IMR-90 (cell line): ENCODE measurements at regions not wholly inside any gene's neighbourhood (a gene's known extent, or its start where the extent isn't known, plus 50 kb on each side); places are given as distances from the start of the nearest gene placed in this dataset.

Experiments
- ATAC-seq: fragments of 200-7000 bp; cut with Tn5 transposase; 2 replicates; pipeline ENCODE4 v1.9.1; 2020; ENCODE audit warnings: low read depth, mild to moderate bottlenecking, moderate library complexity
- BruUV-seq: library from RNA; stranded (reverse); fragments of 400-500 nt; replicated peaks from 2 replicates; lab custom pipeline; 2021; lab: Mats Ljungman, UMichigan
- CTCF ChIA-PET: fragments of 300-600 bp; formaldehyde crosslinking; extraction: SDS; loops from one replicate; lab custom pipeline; 2021; ENCODE audit warnings: antibody characterized with exemption; lab: Yijun Ruan, JAX
- POLR2A ChIA-PET: fragments of 300-600 bp; sonication (Branson Sonifier 250); formaldehyde crosslinking; loops from one replicate; lab custom pipeline; 2022; ENCODE audit warnings: antibody characterized with exemption; ENCODE audit not compliant: unreplicated experiment; lab: Charles Lee
- DNase-seq: peaks from one replicate; pipeline ENCODE4 v3.0.0; 2013
- H2AFZ ChIP-seq: replicated peaks from 2 replicates; pipeline ENCODE3; 2013; ENCODE audit warnings: low read length, mild to moderate bottlenecking; ENCODE audit not compliant: poor library complexity
- H2AK5ac ChIP-seq: 2 replicates; pipeline ENCODE4 v1.6.1; 2013; ENCODE audit warnings: low read depth, low read length, inconsistent platforms
- H2AK9ac ChIP-seq: replicated peaks from 2 replicates; pipeline ENCODE3; 2013; ENCODE audit warnings: mild to moderate bottlenecking, low read depth, low read length, moderate library complexity; ENCODE audit not compliant: poor library complexity
- H2BK120ac ChIP-seq: 2 replicates; pipeline ENCODE4 v1.6.1; 2013; ENCODE audit warnings: low read depth, low read length, inconsistent platforms
- H2BK15ac ChIP-seq: 3 replicates; pipeline ENCODE4 v1.6.1; 2013; ENCODE audit warnings: low read depth, low read length, inconsistent platforms
- H2BK20ac ChIP-seq: 2 replicates; pipeline ENCODE4 v1.6.1; 2013; ENCODE audit warnings: low read depth, mild to moderate bottlenecking, inconsistent platforms, low read length, moderate library complexity
- H2BK5ac ChIP-seq: 2 replicates; pipeline ENCODE4 v1.6.1; 2013; ENCODE audit warnings: mild to moderate bottlenecking, low read depth, low read length, inconsistent platforms; ENCODE audit not compliant: poor library complexity, severe bottlenecking
- H3K14ac ChIP-seq: replicated peaks from 2 replicates; pipeline ENCODE4 v1.6.1; 2013; ENCODE audit warnings: low read depth, low read length, inconsistent platforms
- H3K18ac ChIP-seq: 2 replicates; pipeline ENCODE4 v1.6.1; 2013; ENCODE audit warnings: low read depth, low read length, control low read depth
- H3K23ac ChIP-seq: 2 replicates; pipeline ENCODE4 v1.6.1; 2013; ENCODE audit warnings: low read depth, low read length, inconsistent platforms
- H3K27ac ChIP-seq: 2 replicates; pipeline ENCODE4 v1.5.1; 2013; ENCODE audit warnings: mild to moderate bottlenecking, control low read depth, low read length; ENCODE audit not compliant: insufficient read depth
- H3K27me3 ChIP-seq: 2 replicates; pipeline ENCODE4 v1.6.1; 2013; ENCODE audit warnings: low read length; ENCODE audit not compliant: control insufficient read depth, insufficient read depth
- H3K36me3 ChIP-seq: 2 replicates; pipeline ENCODE4 v1.6.1; 2013; ENCODE audit warnings: low read length, mixed read lengths; ENCODE audit not compliant: control insufficient read depth, insufficient read depth
- H3K4ac ChIP-seq: 2 replicates; pipeline ENCODE4 v1.6.1; 2013; ENCODE audit warnings: low read depth, low read length, inconsistent platforms
- H3K4me1 ChIP-seq: 2 replicates; pipeline ENCODE4 v1.6.1; 2013; ENCODE audit warnings: low read length, mixed read lengths; ENCODE audit not compliant: control insufficient read depth, insufficient read depth
- H3K4me2 ChIP-seq: 2 replicates; pipeline ENCODE4 v1.6.1; 2013; ENCODE audit warnings: low read depth, mild to moderate bottlenecking, control low read depth, low read length, moderate library complexity
- H3K4me3 ChIP-seq: 2 replicates; pipeline ENCODE4 v1.5.1; 2013; ENCODE audit warnings: low read depth, mild to moderate bottlenecking, control low read depth, low read length, moderate library complexity; ENCODE audit not compliant: insufficient read depth
- H3K56ac ChIP-seq: 2 replicates; pipeline ENCODE4 v1.6.1; 2013; ENCODE audit warnings: low read length, inconsistent platforms; ENCODE audit not compliant: insufficient read depth; ENCODE audit errors: extremely low read depth
- H3K79me1 ChIP-seq, 2 experiments: 2 replicates each; pipeline ENCODE4 v1.6.1; 2013; ENCODE audit warnings: low read length in 2 of 2, inconsistent platforms in 1 of 2, low read depth in 1 of 2
- H3K9ac ChIP-seq: 2 replicates; pipeline ENCODE4 v1.6.1; 2013; ENCODE audit warnings: low read depth, low read length, control low read depth
- H3K9me1 ChIP-seq: 2 replicates; pipeline ENCODE4 v1.6.1; 2013; ENCODE audit warnings: low read length, inconsistent platforms; ENCODE audit not compliant: insufficient read depth
- H3K9me3 ChIP-seq: 2 replicates; pipeline ENCODE4 v1.6.1; 2013; ENCODE audit warnings: low read length; ENCODE audit not compliant: control insufficient read depth, insufficient read depth
- H4K20me1 ChIP-seq: 2 replicates; pipeline ENCODE4 v1.6.1; 2013; ENCODE audit warnings: low read length, inconsistent platforms; ENCODE audit not compliant: insufficient read depth
- H4K5ac ChIP-seq: 2 replicates; pipeline ENCODE4 v1.6.1; 2013; ENCODE audit warnings: mild to moderate bottlenecking, low read depth, low read length, control low read depth
- H4K8ac ChIP-seq, 2 experiments: 2 replicates each; pipeline ENCODE4 v1.6.1; 2013; ENCODE audit warnings: low read depth in 2 of 2, low read length in 2 of 2, control low read depth in 1 of 2, inconsistent platforms in 1 of 2
- H4K91ac ChIP-seq: 2 replicates; pipeline ENCODE4 v1.6.1; 2013; ENCODE audit warnings: low read depth, low read length, inconsistent platforms; ENCODE audit not compliant: insufficient read depth
- BHLHE40 ChIP-seq: fragments of 150-350 bp; IDR thresholded peaks from 2 replicates; pipeline ENCODE4 v1.6.1; 2016; ENCODE audit warnings: mild to moderate bottlenecking, low read depth, low read length
- CEBPB ChIP-seq: IDR thresholded peaks from 2 replicates; pipeline ENCODE4 v1.6.1; 2012; ENCODE audit warnings: low read depth, low read length, improper control_type of control experiment
- CHD1 ChIP-seq: IDR thresholded peaks from 2 replicates; pipeline ENCODE4 v1.6.1; 2012; ENCODE audit warnings: low read depth, low read length, improper control_type of control experiment
- CTCF ChIP-seq: conservative IDR thresholded peaks from 2 replicates; pipeline ENCODE4 v1.5.1; 2012; ENCODE audit warnings: mild to moderate bottlenecking, low read depth, low read length, improper control_type of control experiment
- MAFK ChIP-seq: IDR thresholded peaks from 2 replicates; pipeline ENCODE4 v1.6.1; 2012; ENCODE audit warnings: low read depth, low read length, improper control_type of control experiment
- MXI1 ChIP-seq: IDR thresholded peaks from 2 replicates; pipeline ENCODE4 v1.6.1; 2012; ENCODE audit warnings: low read depth, mild to moderate bottlenecking, low read length, moderate library complexity, borderline replicate concordance
- NFE2L2 ChIP-seq: fragments of 150-350 bp; IDR thresholded peaks from 2 replicates; pipeline ENCODE4 v1.6.1; 2016; ENCODE audit warnings: low read depth, mild to moderate bottlenecking, low read length
- RCOR1 ChIP-seq: IDR thresholded peaks from 2 replicates; pipeline ENCODE4 v1.6.1; 2012; ENCODE audit warnings: mild to moderate bottlenecking, low read length, improper control_type of control experiment; ENCODE audit not compliant: insufficient replicate concordance
- SMC3 ChIP-seq: fragments of 150-350 bp; IDR thresholded peaks from 2 replicates; pipeline ENCODE4 v1.6.1; 2016; ENCODE audit warnings: low read depth, mild to moderate bottlenecking, antibody characterized with exemption, low read length, moderate library complexity
- USF2 ChIP-seq: fragments of 150-350 bp; IDR thresholded peaks from 2 replicates; pipeline ENCODE4 v1.6.1; 2017; ENCODE audit warnings: mild to moderate bottlenecking, antibody characterized with exemption, low read length, low read depth
- WGBS, 2 experiments: methylation state at CpG; one replicate each; pipeline versions ENCODE4 v1.1.5 to v1.1.7; 2013; ENCODE audit warnings: missing lambda C conversion rate in 2 of 2; ENCODE audit not compliant: insufficient read length in 1 of 2; ENCODE audit errors: extremely low coverage in 2 of 2; 5-methylcytosine and 5-hydroxymethylcytosine counted together
- dilution Hi-C: fragments of 300-500 bp; cut with HindIII; formaldehyde crosslinking; loops from one replicate; pipeline ENCODE4 v1.14.3; 2018; ENCODE audit warnings: low sequenced_read_pairs; ENCODE audit not compliant: unreplicated experiment
- in situ Hi-C: fragments of 300-500 bp; cut with MboI; formaldehyde crosslinking; loops from 3 replicates; pipeline ENCODE4 v1.14.3; 2019; ENCODE audit warnings: low sequenced_read_pairs, inconsistent platforms, mixed read lengths
- intact Hi-C: fragments of 100-400 bp; cut with micrococcal nuclease; formaldehyde crosslinking; loops from 2 replicates; pipeline ENCODE4 v1.10.0; 2022

GRCh38 chr12:61523276-61523992 is 736.8 kb upstream of the USP15 start:
- no peak overlapping the region for H2AK9ac ChIP-seq
- no peak overlapping the region for H2AFZ ChIP-seq
- H2AK5ac ChIP-seq: no peak overlapping the region
- dilution Hi-C loops (no loop called here), in situ Hi-C loops (no loop called here), intact Hi-C loops (no loop called here)
- no peak overlapping the region for H2BK15ac ChIP-seq
- 0 out of 2 replicates have a peak, but pooled peaks cover 7% of the 10 kb centered on the region for H3K9me3 ChIP-seq
- H3K9ac ChIP-seq: no peak overlapping the region
- ATAC-seq (no peak), DNase-seq (no peak)
- H2BK120ac ChIP-seq: no peak overlapping the region
- no peaks in the 10 kb centered on the region for H3K79me1 ChIP-seq
- H3K27ac ChIP-seq: no peak overlapping the region
- no peak overlapping the region for H3K14ac ChIP-seq
- no peaks in the 10 kb centered on the region for H3K4me1 ChIP-seq
- no peak overlapping the region for H2BK5ac ChIP-seq
- no peak overlapping the region for H4K91ac ChIP-seq
- CTCF ChIA-PET: no interaction called here
- no peak overlapping the region for H3K56ac ChIP-seq
- no peak overlapping the region for H3K18ac ChIP-seq
- no peaks in the 10 kb centered on the region for H3K27me3 ChIP-seq
- no peak overlapping the region for H3K23ac ChIP-seq
- 67% methylated on average over 1 of the region's 3 CpGs; no CpG with 5 or more reads in 1 of the 2 experiments for WGBS, 2 experiments
- H3K9me1 ChIP-seq: no peaks in the 10 kb centered on the region
- no peak overlapping the region for H3K4ac ChIP-seq
- no peak overlapping the region for H3K4me3 ChIP-seq
- H2BK20ac ChIP-seq: no peak overlapping the region
- POLR2A ChIA-PET: no interaction called here
- H4K20me1 ChIP-seq: no peaks in the 10 kb centered on the region
- no TSS peak for BruUV-seq
- no peak overlapping the region for H4K5ac ChIP-seq
- TF ChIP-seq CHD1 (no peak), SMC3 (no peak), MXI1 (no peak), MAFK (no peak), NFE2L2 (no peak), RCOR1 (no peak), CTCF (no peak), BHLHE40 (no peak), CEBPB (no peak), USF2 (no peak)
- no peak overlapping the region for H3K4me2 ChIP-seq
- H3K36me3 ChIP-seq: no peaks in the 10 kb centered on the region
- no peak overlapping the region for H4K8ac ChIP-seq
